Prostate gland (tissue), 2 donors: ENCODE measurements at regions not wholly inside any gene's neighbourhood (a gene's known extent, or its start where the extent isn't known, plus 50 kb on each side); places are given as distances from the start of the nearest gene placed in this dataset.

Experiments
- CTCF ChIP-seq, 4 experiments: fragments of 200-600 bp in 2 of 4; fragments of 450-650 bp in 2 of 4; sonication (generic) in 2 of 4; IDR thresholded peaks; 1 replicate in 3 of 4; 2 replicates in 1 of 4; pipeline ENCODE4 v1.5.1; 2016 to 2019; ENCODE audit warnings: antibody characterized with exemption in 4 of 4, mild to moderate bottlenecking in 2 of 4, moderate library complexity in 2 of 4
- POLR2A ChIP-seq: fragments of 450-650 bp; IDR thresholded peaks from one replicate; pipeline ENCODE4 v1.6.1; 2016; ENCODE audit warnings: antibody characterized with exemption, mild to moderate bottlenecking

- TF ChIP-seq CTCF (IDR thresholded peaks at IDR 0.05): no peak
- TF ChIP-seq POLR2A: no peak
These were observed 242.5 kb downstream of the RPS24 start for GRCh38 chr10:78276139-78276538.
